ENCODE measurements at regions not wholly inside any gene's neighbourhood (a gene's known extent, or its start where the extent isn't known, plus 50 kb on each side); places are given as distances from the start of the nearest gene placed in this dataset.

DNA sequence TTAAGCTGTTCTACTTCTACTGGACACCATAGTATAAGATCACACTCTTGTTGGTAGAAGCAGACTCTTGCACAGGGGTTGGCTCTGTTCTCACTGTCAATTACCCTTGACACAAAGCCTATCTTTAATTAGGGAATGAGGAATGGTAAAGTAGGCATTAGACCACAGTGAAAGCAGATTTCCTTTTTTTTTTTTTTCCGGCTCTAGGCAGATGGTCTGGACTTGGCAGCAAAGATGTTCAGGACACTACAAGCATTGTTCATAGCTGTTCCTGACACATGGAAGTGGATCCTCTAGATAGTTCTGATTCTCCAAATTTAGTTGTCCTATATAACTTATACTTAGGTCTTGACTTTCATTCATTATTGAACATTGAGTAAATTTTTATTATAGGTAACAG lies 672.2 kb upstream of the CELF4 start:
- intact Hi-C loops (cut with micrococcal nuclease; ENCODE audit: unreplicated experiment): no loop called here
- no peak overlapping the region for H3K4me3 ChIP-seq (ENCODE audit: low read depth, low read length, poor library complexity, severe bottlenecking)
- POLR2A ChIA-PET: no interaction called here

DNA sequence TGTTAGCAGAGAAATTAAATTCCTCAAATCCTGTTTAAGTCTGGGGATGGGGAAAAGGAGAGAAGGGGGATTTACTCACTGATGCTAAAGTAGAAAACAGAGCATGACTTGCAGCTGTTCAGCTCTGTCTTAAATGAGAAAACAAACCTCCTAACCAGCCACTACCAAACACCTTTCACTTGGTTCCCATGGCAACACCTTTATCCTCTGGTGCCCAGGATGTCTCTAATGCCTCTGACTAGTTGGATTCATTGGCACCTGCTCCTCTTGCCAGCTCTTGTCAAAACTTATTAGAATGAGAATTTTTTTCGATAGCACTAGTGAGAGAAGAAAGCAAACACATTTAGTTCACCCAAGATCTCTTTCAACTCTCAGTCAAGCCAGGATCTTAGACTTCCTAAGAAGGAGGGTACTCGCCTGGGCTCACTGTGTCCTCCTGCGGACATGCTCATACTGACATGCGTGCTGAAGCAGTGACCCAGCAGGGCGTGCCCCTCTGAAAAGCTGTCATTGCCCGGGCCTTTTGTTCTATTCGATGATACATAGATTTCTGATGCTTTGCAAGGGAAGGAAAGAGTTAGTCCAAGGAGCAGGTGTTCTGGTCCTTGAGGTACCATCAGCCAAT lies 656.0 kb upstream of the CELF4 start:
- H3K9me2 ChIP-seq (ENCODE audit: insufficient read depth, low read length): no peaks in the 10 kb centered on the region
- intact Hi-C loops (cut with micrococcal nuclease; ENCODE audit: unreplicated experiment): no loop called here
- H3K36me3 ChIP-seq (ENCODE audit: insufficient read depth, low read length): no peaks in the 10 kb centered on the region
- no peaks in the 10 kb centered on the region for H3K9me3 ChIP-seq (ENCODE audit: low read length)
- H3K79me2 ChIP-seq (ENCODE audit: insufficient read depth, low read depth, low read length): no peaks in the 10 kb centered on the region
- no peaks in the 10 kb centered on the region for H3K4me1 ChIP-seq (ENCODE audit: insufficient read depth, low read length, poor library complexity, severe bottlenecking)
- no peaks in the 10 kb centered on the region for H4K20me1 ChIP-seq (ENCODE audit: insufficient read depth, low read length)
- no peak for TF ChIP-seq EZH2phosphoT487 (IDR thresholded peaks at IDR 0.05; ENCODE audit: borderline replicate concordance, low read depth, low read length)
- TF ChIP-seq, protein P1, sequence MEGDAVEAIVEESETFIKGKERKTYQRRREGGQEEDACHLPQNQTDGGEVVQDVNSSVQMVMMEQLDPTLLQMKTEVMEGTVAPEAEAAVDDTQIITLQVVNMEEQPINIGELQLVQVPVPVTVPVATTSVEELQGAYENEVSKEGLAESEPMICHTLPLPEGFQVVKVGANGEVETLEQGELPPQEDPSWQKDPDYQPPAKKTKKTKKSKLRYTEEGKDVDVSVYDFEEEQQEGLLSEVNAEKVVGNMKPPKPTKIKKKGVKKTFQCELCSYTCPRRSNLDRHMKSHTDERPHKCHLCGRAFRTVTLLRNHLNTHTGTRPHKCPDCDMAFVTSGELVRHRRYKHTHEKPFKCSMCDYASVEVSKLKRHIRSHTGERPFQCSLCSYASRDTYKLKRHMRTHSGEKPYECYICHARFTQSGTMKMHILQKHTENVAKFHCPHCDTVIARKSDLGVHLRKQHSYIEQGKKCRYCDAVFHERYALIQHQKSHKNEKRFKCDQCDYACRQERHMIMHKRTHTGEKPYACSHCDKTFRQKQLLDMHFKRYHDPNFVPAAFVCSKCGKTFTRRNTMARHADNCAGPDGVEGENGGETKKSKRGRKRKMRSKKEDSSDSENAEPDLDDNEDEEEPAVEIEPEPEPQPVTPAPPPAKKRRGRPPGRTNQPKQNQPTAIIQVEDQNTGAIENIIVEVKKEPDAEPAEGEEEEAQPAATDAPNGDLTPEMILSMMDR (conservative IDR thresholded peaks at IDR 0.05; ENCODE audit: low read length): no peak
- no TSS peak for BruUV-seq (replicated peaks)
- H3K4me3 ChIP-seq (ENCODE audit: low read depth, low read length, poor library complexity, severe bottlenecking): no peak overlapping the region
- no peak overlapping the region for H3K27ac ChIP-seq (ENCODE audit: low read depth, low read length, poor library complexity, severe bottlenecking)
- DNase-seq (ENCODE audit: low spot score): no peak
- no peak overlapping the region for H3K4me2 ChIP-seq (ENCODE audit: low read length)
- no peak overlapping the region for H2AFZ ChIP-seq (ENCODE audit: low read length)
- ChIA-PET POLR2A (no interaction called here), CTCF (ENCODE audit: unreplicated experiment) (no interaction called here)

More for the DNA sequence above, 672.2 kb upstream of the CELF4 start:
- DNase-seq (ENCODE audit: low spot score): no peak
- Histone ChIP-seq H3K9me3 (ENCODE audit: low read length) (no peaks in the 10 kb centered on the region), H3K79me2 (ENCODE audit: insufficient read depth, low read depth, low read length) (no peaks in the 10 kb centered on the region), H3K36me3 (ENCODE audit: insufficient read depth, low read length) (no peaks in the 10 kb centered on the region), H3K4me1 (ENCODE audit: insufficient read depth, low read length, poor library complexity, severe bottlenecking) (no peaks in the 10 kb centered on the region), H3K9me2 (ENCODE audit: insufficient read depth, low read length) (no peaks in the 10 kb centered on the region), H2AFZ (ENCODE audit: low read length) (no peak overlapping the region), H4K20me1 (ENCODE audit: insufficient read depth, low read length) (no peaks in the 10 kb centered on the region), H3K4me2 (ENCODE audit: low read length) (no peak overlapping the region), H3K27ac (ENCODE audit: low read depth, low read length, poor library complexity, severe bottlenecking) (no peak overlapping the region)
- no TSS peak for BruUV-seq (replicated peaks)
- TF ChIP-seq EZH2phosphoT487 (IDR thresholded peaks at IDR 0.05; ENCODE audit: borderline replicate concordance, low read depth, low read length): no peak
- TF ChIP-seq, protein P1 (conservative IDR thresholded peaks at IDR 0.05; ENCODE audit: low read length): no peak
- CTCF ChIA-PET (ENCODE audit: unreplicated experiment): no interaction called here

DNA sequence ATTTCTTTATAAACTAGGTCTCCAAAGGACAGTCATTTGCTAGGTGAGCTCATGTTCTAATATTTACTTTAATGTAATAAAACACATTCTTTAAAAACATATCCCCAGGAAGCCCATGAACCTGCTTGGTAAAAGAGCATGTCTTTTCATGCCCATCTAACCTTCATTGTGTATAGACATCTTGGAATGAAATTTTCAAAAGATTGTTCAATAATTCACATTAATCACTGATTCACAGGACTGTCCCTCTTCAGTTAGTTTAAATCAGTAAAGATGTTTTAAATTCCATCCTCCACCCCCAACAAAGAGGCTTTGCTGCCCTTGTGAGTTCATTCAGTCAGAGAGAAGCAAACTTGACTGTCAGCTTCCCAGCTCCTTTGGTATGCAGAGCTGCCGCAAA lies 633.4 kb upstream of the CELF4 start:
- no peak for TF ChIP-seq EZH2phosphoT487 (IDR thresholded peaks at IDR 0.05; ENCODE audit: borderline replicate concordance, low read depth, low read length)
- TF ChIP-seq, protein P1 (conservative IDR thresholded peaks at IDR 0.05; ENCODE audit: low read length): no peak
- Histone ChIP-seq H4K20me1 (ENCODE audit: insufficient read depth, low read length) (no peaks in the 10 kb centered on the region), H3K79me2 (ENCODE audit: insufficient read depth, low read depth, low read length) (no peaks in the 10 kb centered on the region), H3K4me1 (ENCODE audit: insufficient read depth, low read length, poor library complexity, severe bottlenecking) (no peaks in the 10 kb centered on the region), H3K27ac (ENCODE audit: low read depth, low read length, poor library complexity, severe bottlenecking) (no peak overlapping the region), H3K9me3 (ENCODE audit: low read length) (no peaks in the 10 kb centered on the region), H3K4me2 (ENCODE audit: low read length) (no peak overlapping the region), H3K36me3 (ENCODE audit: insufficient read depth, low read length) (no peaks in the 10 kb centered on the region), H3K4me3 (ENCODE audit: low read depth, low read length, poor library complexity, severe bottlenecking) (no peak overlapping the region), H2AFZ (ENCODE audit: low read length) (no peak overlapping the region), H3K9me2 (ENCODE audit: insufficient read depth, low read length) (no peaks in the 10 kb centered on the region)
- CTCF ChIA-PET (ENCODE audit: unreplicated experiment): no interaction called here
- intact Hi-C loops (cut with micrococcal nuclease; ENCODE audit: unreplicated experiment): no loop called here
- no TSS peak for BruUV-seq (replicated peaks)
- POLR2A ChIA-PET: interaction anchor here (0.6 kb wide), 1 partner anchor 176 kb away, joined by 3 read pairs; no protein-coding TSS in a partner anchor
- no peak for DNase-seq (ENCODE audit: low spot score)
